H1 (cell line): ENCODE measurements at regions not wholly inside any gene's neighbourhood (a gene's known extent, or its start where the extent isn't known, plus 50 kb on each side); places are given as distances from the start of the nearest gene placed in this dataset.

Source experiments
- CTCF ChIA-PET: fragments of 300-600 bp; sonication (Branson Sonifier 250); formaldehyde crosslinking; loops from one replicate; lab custom pipeline; 2021; ENCODE audit not compliant: partially characterized antibody; lab: Charles Lee
- POLR2A ChIA-PET: fragments of 300-600 bp; sonication (Branson Sonifier 250); formaldehyde crosslinking; loops from one replicate; lab custom pipeline; 2021; ENCODE audit warnings: inconsistent platforms; ENCODE audit not compliant: partially characterized antibody; lab: Charles Lee
- DNase-seq, 2 experiments: peaks; one replicate each; pipeline versions ENCODE4 v3.0.0 to v3.0.0-alpha.2; 2010 to 2022; ENCODE audit warnings: low spot score in 2 of 2, low read depth in 1 of 2, mixed read lengths in 1 of 2
- FAIRE-seq: peaks from 2 replicates; lab custom pipeline; 2011; peaks lifted over from hg19 to GRCh38; lab: Jason Lieb, UNC
- H2AFZ ChIP-seq: 2 replicates; pipeline ENCODE4 v1.8.1; 2012; ENCODE audit warnings: low read length, inconsistent platforms
- H2AK5ac ChIP-seq: 2 replicates; pipeline ENCODE4 v1.6.1; 2013; ENCODE audit warnings: low read depth, low read length
- H2BK120ac ChIP-seq: replicated peaks from 2 replicates; pipeline ENCODE3; 2013; ENCODE audit warnings: low read depth, low read length, inconsistent platforms
- H2BK12ac ChIP-seq: 2 replicates; pipeline ENCODE4 v1.6.1; 2013; ENCODE audit warnings: low read depth, low read length
- H2BK15ac ChIP-seq: 2 replicates; pipeline ENCODE4 v1.6.1; 2013; ENCODE audit warnings: low read length
- H2BK20ac ChIP-seq: 2 replicates; pipeline ENCODE4 v1.6.1; 2013; ENCODE audit warnings: low read length
- H2BK5ac ChIP-seq: 2 replicates; pipeline ENCODE4 v1.6.1; 2013; ENCODE audit warnings: low read depth, low read length
- H3K14ac ChIP-seq: 2 replicates; pipeline ENCODE4 v1.6.1; 2013; ENCODE audit warnings: inconsistent platforms; ENCODE audit not compliant: insufficient read length
- H3K18ac ChIP-seq: 2 replicates; pipeline ENCODE4 v1.6.1; 2013; ENCODE audit warnings: low read length; ENCODE audit errors: extremely low read depth
- H3K23ac ChIP-seq: 2 replicates; pipeline ENCODE4 v1.6.1; 2013; ENCODE audit warnings: inconsistent platforms; ENCODE audit not compliant: insufficient read length
- H3K23me2 ChIP-seq: 2 replicates; pipeline ENCODE4 v1.6.1; 2013; ENCODE audit warnings: low read depth, low read length
- H3K27ac ChIP-seq: 2 replicates; pipeline ENCODE4 v1.6.1; 2011; ENCODE audit warnings: low read depth, low read length, inconsistent platforms
- H3K27me3 ChIP-seq, 4 experiments: replicated peaks in 1 of 4; 1 replicate in 1 of 4; 2 replicates in 3 of 4; pipeline versions ENCODE4 v1.6.1 to v1.8.1; 2011 to 2013; ENCODE audit warnings: low read length in 3 of 4, mild to moderate bottlenecking in 3 of 4, inconsistent platforms in 2 of 4, mixed read lengths in 2 of 4, moderate library complexity in 1 of 4; ENCODE audit not compliant: control insufficient read depth in 3 of 4, insufficient read depth in 3 of 4; ENCODE audit errors: extremely low read depth in 1 of 4
- H3K36me3 ChIP-seq, 4 experiments: 2 replicates each; pipeline versions ENCODE4 v1.6.1 to v1.8.1; 2011 to 2013; ENCODE audit warnings: mild to moderate bottlenecking in 4 of 4, low read length in 3 of 4, moderate library complexity in 2 of 4, control low read depth in 1 of 4, inconsistent platforms in 1 of 4; ENCODE audit not compliant: insufficient read depth in 4 of 4, control insufficient read depth in 2 of 4
- H3K4ac ChIP-seq: replicated peaks from 2 replicates; pipeline ENCODE3; 2013; ENCODE audit warnings: low read length, low read depth, mixed read lengths, inconsistent platforms; ENCODE audit not compliant: insufficient read length
- H3K4me1 ChIP-seq, 4 experiments: replicated peaks in 1 of 4; 1 replicate in 1 of 4; 2 replicates in 3 of 4; pipeline versions ENCODE4 v1.6.1 to v1.8.1; 2011 to 2013; ENCODE audit warnings: low read length in 3 of 4, inconsistent platforms in 2 of 4, mixed read lengths in 1 of 4; ENCODE audit not compliant: insufficient read depth in 4 of 4, control insufficient read depth in 3 of 4
- H3K4me2 ChIP-seq, 2 experiments: 2 replicates each; pipeline versions ENCODE4 v1.6.1 to v1.8.1; 2011 to 2013; ENCODE audit warnings: low read depth in 2 of 2, low read length in 2 of 2, control low read depth in 1 of 2, inconsistent platforms in 1 of 2, mild to moderate bottlenecking in 1 of 2; ENCODE audit not compliant: insufficient read depth in 1 of 2
- H3K4me3 ChIP-seq, 4 experiments: fragments of 200-600, 300-600 bp in 1 of 4; sonication (generic), shearing (Covaris generic), sonication (Bioruptor Twin) in 1 of 4; 2 replicates each; pipeline versions ENCODE4 v1.5.1 to v1.8.1; 2011 to 2016; ENCODE audit warnings: low read length in 4 of 4, low read depth in 3 of 4, control low read depth in 2 of 4, inconsistent platforms in 2 of 4, mild to moderate bottlenecking in 2 of 4, mixed read lengths in 1 of 4, moderate library complexity in 1 of 4; ENCODE audit not compliant: insufficient read depth in 2 of 4; ENCODE audit errors: extremely low read depth in 1 of 4
- H3K56ac ChIP-seq: replicated peaks from 2 replicates; pipeline ENCODE3; 2013; ENCODE audit warnings: low read depth, mild to moderate bottlenecking, mixed read lengths, low read length, inconsistent platforms; ENCODE audit not compliant: insufficient read length
- H3K79me1 ChIP-seq: 2 replicates; pipeline ENCODE4 v1.6.1; 2013; ENCODE audit warnings: low read depth, low read length, control low read depth
- H3K79me2 ChIP-seq, 2 experiments: 2 replicates each; pipeline versions ENCODE4 v1.6.1 to v1.8.1; 2012 to 2013; ENCODE audit warnings: low read length in 2 of 2, mild to moderate bottlenecking in 2 of 2, inconsistent platforms in 1 of 2; ENCODE audit not compliant: insufficient read depth in 2 of 2, control insufficient read depth in 1 of 2
- H3K9ac ChIP-seq, 4 experiments: replicated peaks in 1 of 4; 1 replicate in 1 of 4; 2 replicates in 3 of 4; pipeline versions ENCODE4 v1.6.1 to v1.8.1; 2011 to 2013; ENCODE audit warnings: low read depth in 3 of 4, low read length in 3 of 4, control low read depth in 2 of 4, mild to moderate bottlenecking in 2 of 4, moderate library complexity in 2 of 4, inconsistent platforms in 1 of 4; ENCODE audit errors: extremely low read depth in 1 of 4
- H3K9me3 ChIP-seq, 2 experiments: 2 replicates each; pipeline versions ENCODE4 v1.6.1 to v1.8.1; 2012 to 2013; ENCODE audit warnings: mild to moderate bottlenecking in 2 of 2, moderate library complexity in 2 of 2, control low read depth in 1 of 2, inconsistent platforms in 1 of 2, low read depth in 1 of 2, low read length in 1 of 2, mixed read lengths in 1 of 2; ENCODE audit not compliant: insufficient read depth in 2 of 2
- H4K20me1 ChIP-seq, 2 experiments: replicated peaks in 1 of 2; 2 replicates each; pipeline versions ENCODE3 to v1.8.1; 2011 to 2013; ENCODE audit warnings: inconsistent platforms in 2 of 2, low read length in 2 of 2, mild to moderate bottlenecking in 1 of 2; ENCODE audit not compliant: insufficient read depth in 2 of 2, control insufficient read depth in 1 of 2
- H4K5ac ChIP-seq: 2 replicates; pipeline ENCODE4 v1.6.1; 2013; ENCODE audit warnings: low read length, low read depth, mixed read lengths, inconsistent platforms; ENCODE audit not compliant: insufficient read length
- H4K8ac ChIP-seq: 2 replicates; pipeline ENCODE4 v1.8.0; 2013; ENCODE audit warnings: mild to moderate bottlenecking, moderate library complexity, low read length, inconsistent platforms; ENCODE audit not compliant: insufficient read depth; ENCODE audit errors: extremely low read depth
- H4K91ac ChIP-seq: replicated peaks from 2 replicates; pipeline ENCODE3; 2013; ENCODE audit warnings: low read length, mixed read lengths, inconsistent platforms; ENCODE audit not compliant: insufficient read length
- BACH1 ChIP-seq: IDR thresholded peaks from 2 replicates; pipeline ENCODE4 v1.6.1; 2012; ENCODE audit warnings: low read length, improper control_type of control experiment
- RBBP5 ChIP-seq: IDR thresholded peaks from 2 replicates; pipeline ENCODE4 v1.7.1; 2012; ENCODE audit warnings: low read depth, mild to moderate bottlenecking, inconsistent platforms, low read length, moderate library complexity, borderline replicate concordance
- TBP ChIP-seq: IDR thresholded peaks from 2 replicates; pipeline ENCODE4 v1.6.1; 2011; ENCODE audit warnings: low read depth, low read length, improper control_type of control experiment
- WGBS, 2 experiments: shearing (Covaris generic) in 1 of 2; methylation state at CpG; one replicate each; pipeline versions ENCODE4 v1.1.6 to v1.1.7; 2013 to 2015; ENCODE audit warnings: low lambda C conversion rate in 2 of 2, mixed read lengths in 2 of 2, inconsistent platforms in 1 of 2, low coverage in 1 of 2, missing lambda C conversion rate in 1 of 2; ENCODE audit not compliant: insufficient replicate concordance in 2 of 2, insufficient coverage in 1 of 2, insufficient read length in 1 of 2; ENCODE audit errors: extremely low coverage in 1 of 2, missing lambda C conversion rate in 1 of 2; 5-methylcytosine and 5-hydroxymethylcytosine counted together

GRCh38 chr18:72973841-72974240 is 106.1 kb upstream of the NETO1 start:
- POLR2A ChIA-PET, result no interaction called here
- Histone ChIP-seq H2BK15ac (no peak overlapping the region), H4K5ac (no peak overlapping the region), H3K27ac (no peak overlapping the region), H3K23me2 (no peaks in the 10 kb centered on the region), H3K36me3 (no peaks in the 10 kb centered on the region), H3K23ac (no peak overlapping the region), H2BK5ac (no peak overlapping the region), H3K4me1 (no peaks in the 10 kb centered on the region), H3K9ac (no peak overlapping the region), H3K4me3 (no peak overlapping the region), H3K79me1 (no peaks in the 10 kb centered on the region), H2BK120ac (no peak overlapping the region), H4K8ac (no peak overlapping the region), H2AFZ (no peak overlapping the region), H3K79me2 (no peaks in the 10 kb centered on the region), H3K4me2 (no peak overlapping the region), H3K56ac (no peak overlapping the region), H2AK5ac (no peak overlapping the region), H4K20me1 (no peaks in the 10 kb centered on the region), H3K18ac (no peak overlapping the region), H2BK12ac (no peak overlapping the region), H3K27me3 (no peaks in the 10 kb centered on the region), H3K14ac (no peak overlapping the region), H4K91ac (no peak overlapping the region), H2BK20ac (no peak overlapping the region), H3K4ac (no peak overlapping the region), H3K9me3 (peaks cover 2 to 3% of the 10 kb centered on the region in 2 experiments; a peak in 2 of 4 replicates)
- CTCF ChIA-PET, result no interaction called here
- TF ChIP-seq TBP (no peak), RBBP5 (no peak), BACH1 (no peak)
- FAIRE-seq (no peak), DNase-seq (no peak)
- 82% methylated on average over 2 of the region's 2 CpGs; no CpG with 5 or more reads in 1 of the 2 experiments for WGBS, 2 experiments
